PFSK-1 (cell line): ENCODE measurements at regions not wholly inside any gene's neighbourhood (a gene's known extent, or its start where the extent isn't known, plus 50 kb on each side); places are given as distances from the start of the nearest gene placed in this dataset.

ENCODE experiments used
- FOXP2 ChIP-seq: optimal IDR thresholded peaks from 2 replicates; pipeline ENCODE3; 2011; ENCODE audit warnings: borderline replicate concordance, control low read depth, inconsistent platforms; ENCODE audit not compliant: insufficient read depth; ENCODE audit errors: extremely low read length, extremely low read depth
- POLR2AphosphoS5 ChIP-seq: IDR thresholded peaks from 2 replicates; pipeline ENCODE4 v1.6.1; 2012; ENCODE audit warnings: low read depth, mild to moderate bottlenecking, control low read depth, low read length, moderate library complexity
- REST ChIP-seq, 2 experiments: IDR thresholded peaks; 2 replicates each; pipeline versions ENCODE4 v1.6.1 to v1.8.0; 2011 to 2012; ENCODE audit warnings: low read depth in 2 of 2, low read length in 2 of 2, control low read depth in 1 of 2, inconsistent platforms in 1 of 2, mild to moderate bottlenecking in 1 of 2, moderate library complexity in 1 of 2; ENCODE audit not compliant: insufficient read depth in 1 of 2
- SIN3A ChIP-seq: IDR thresholded peaks from 2 replicates; pipeline ENCODE4 v1.6.1; 2012; ENCODE audit warnings: mild to moderate bottlenecking, low read length, moderate library complexity, borderline replicate concordance; ENCODE audit not compliant: insufficient read depth
- TAF1 ChIP-seq: IDR thresholded peaks from 2 replicates; pipeline ENCODE4 v1.6.1; 2012; ENCODE audit warnings: low read length, control low read depth, borderline replicate concordance; ENCODE audit not compliant: insufficient read depth

- no peak for TF ChIP-seq REST (IDR thresholded peaks at IDR 0.05; ENCODE audit: insufficient read depth in 1 of 2, low read depth in 2 of 2, low read length in 2 of 2)
- TF ChIP-seq POLR2AphosphoS5, result no peak
- no peak for TF ChIP-seq SIN3A
- TF ChIP-seq TAF1, result no peak
- no peak for TF ChIP-seq FOXP2
These were observed 52.8 kb upstream of the COL24A1 start for GRCh38 chr1:86209346-86209745.
